ENCODE measurements at regions not wholly inside any gene's neighbourhood (a gene's known extent, or its start where the extent isn't known, plus 50 kb on each side); places are given as distances from the start of the nearest gene placed in this dataset.

DNA sequence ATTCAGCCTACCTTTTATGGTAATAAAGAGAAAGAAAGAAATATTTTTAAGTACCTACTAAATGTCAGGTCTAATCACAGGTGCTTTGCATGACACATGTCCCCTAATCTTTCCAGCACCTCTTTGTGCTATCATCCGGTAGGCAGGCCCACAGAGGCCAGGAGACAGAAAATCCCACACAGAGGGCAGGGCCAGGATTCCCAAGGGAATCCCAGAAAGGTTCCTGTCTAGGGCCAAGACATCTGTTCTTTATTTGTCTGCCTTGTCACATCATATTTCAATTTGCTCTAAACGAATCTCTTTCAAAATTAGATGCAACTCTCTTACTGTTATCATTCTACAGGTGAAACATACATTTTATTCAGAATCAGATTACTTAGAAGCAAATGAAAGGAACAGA is 676.1 kb upstream of the GYPC start:
- TF ChIP-seq, protein P1, sequence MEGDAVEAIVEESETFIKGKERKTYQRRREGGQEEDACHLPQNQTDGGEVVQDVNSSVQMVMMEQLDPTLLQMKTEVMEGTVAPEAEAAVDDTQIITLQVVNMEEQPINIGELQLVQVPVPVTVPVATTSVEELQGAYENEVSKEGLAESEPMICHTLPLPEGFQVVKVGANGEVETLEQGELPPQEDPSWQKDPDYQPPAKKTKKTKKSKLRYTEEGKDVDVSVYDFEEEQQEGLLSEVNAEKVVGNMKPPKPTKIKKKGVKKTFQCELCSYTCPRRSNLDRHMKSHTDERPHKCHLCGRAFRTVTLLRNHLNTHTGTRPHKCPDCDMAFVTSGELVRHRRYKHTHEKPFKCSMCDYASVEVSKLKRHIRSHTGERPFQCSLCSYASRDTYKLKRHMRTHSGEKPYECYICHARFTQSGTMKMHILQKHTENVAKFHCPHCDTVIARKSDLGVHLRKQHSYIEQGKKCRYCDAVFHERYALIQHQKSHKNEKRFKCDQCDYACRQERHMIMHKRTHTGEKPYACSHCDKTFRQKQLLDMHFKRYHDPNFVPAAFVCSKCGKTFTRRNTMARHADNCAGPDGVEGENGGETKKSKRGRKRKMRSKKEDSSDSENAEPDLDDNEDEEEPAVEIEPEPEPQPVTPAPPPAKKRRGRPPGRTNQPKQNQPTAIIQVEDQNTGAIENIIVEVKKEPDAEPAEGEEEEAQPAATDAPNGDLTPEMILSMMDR (IDR thresholded peaks at IDR 0.05; ENCODE audit: low read depth, low read length): no peak
- no peak for DNase-seq (ENCODE audit: low read depth in 1 of 2, low spot score in 1 of 2)
- Histone ChIP-seq H3K4me1 (ENCODE audit: low read depth) (no peaks in the 10 kb centered on the region), H3K27me3 (no peaks in the 10 kb centered on the region), H3K36me3 (no peaks in the 10 kb centered on the region), H3K9me3 (ENCODE audit: low read depth) (no peaks in the 10 kb centered on the region), H3K4me3 (no peak overlapping the region), H3K27ac (no peak overlapping the region)

DNA sequence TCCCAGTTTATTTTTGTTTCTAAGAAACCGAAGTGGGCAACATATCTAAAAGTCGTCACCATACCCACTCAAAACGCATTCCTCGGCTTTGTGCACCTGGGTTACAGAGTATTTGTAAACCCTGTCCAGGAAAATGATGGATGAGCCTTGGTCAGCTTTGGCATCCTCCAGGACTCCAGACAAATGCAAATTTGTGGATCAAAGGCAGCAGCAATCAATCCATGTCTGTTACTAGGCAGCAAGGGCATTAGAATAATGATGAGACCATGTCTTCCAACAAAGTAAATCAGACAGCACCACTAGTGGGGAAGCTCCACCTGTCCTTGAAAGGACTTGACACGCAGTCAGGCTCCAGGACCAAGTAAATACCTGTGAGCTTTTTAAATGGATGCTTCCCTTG is 672.6 kb upstream of the GYPC start:
- Histone ChIP-seq H3K27ac (no peak overlapping the region), H3K36me3 (no peaks in the 10 kb centered on the region), H3K27me3 (no peaks in the 10 kb centered on the region), H3K9me3 (ENCODE audit: low read depth) (no peaks in the 10 kb centered on the region), H3K4me3 (no peak overlapping the region), H3K4me1 (ENCODE audit: low read depth) (no peaks in the 10 kb centered on the region)
- TF ChIP-seq, protein P1 (IDR thresholded peaks at IDR 0.05; ENCODE audit: low read depth, low read length): no peak
- no peak for DNase-seq (ENCODE audit: low read depth in 1 of 2, low spot score in 1 of 2)

DNA sequence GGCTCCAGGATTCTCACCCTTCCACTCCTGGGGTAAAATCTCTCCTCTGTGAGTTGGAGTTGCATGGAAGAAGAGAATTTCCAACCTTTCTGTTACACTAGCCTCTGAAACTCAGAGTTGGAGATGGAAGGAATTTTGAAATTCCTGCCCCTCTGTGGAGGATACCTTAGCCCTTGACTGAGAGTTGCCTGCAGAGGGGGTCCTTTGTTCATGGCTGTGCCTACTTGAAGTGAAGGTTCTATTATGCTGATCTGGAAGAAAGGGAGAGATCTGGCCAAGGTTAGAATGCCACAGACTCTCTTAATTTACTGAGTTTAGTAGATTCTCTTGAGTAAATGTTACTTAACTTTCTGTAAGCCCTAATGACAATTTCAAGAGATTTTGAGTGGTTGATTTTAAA is 626.6 kb upstream of the GYPC start:
- no peaks in the 10 kb centered on the region for H3K4me1 ChIP-seq (ENCODE audit: low read depth)
- H3K27ac ChIP-seq: no peak overlapping the region
- H3K4me3 ChIP-seq: no peak overlapping the region
- DNase-seq (ENCODE audit: low read depth in 1 of 2, low spot score in 1 of 2): peak in 1 of 2 donors; percentile 13
- TF ChIP-seq, protein P1 (IDR thresholded peaks at IDR 0.05; ENCODE audit: low read depth, low read length): no peak
- H3K27me3 ChIP-seq: no peaks in the 10 kb centered on the region
- H3K36me3 ChIP-seq: no peaks in the 10 kb centered on the region
- no peaks in the 10 kb centered on the region for H3K9me3 ChIP-seq (ENCODE audit: low read depth)

DNA sequence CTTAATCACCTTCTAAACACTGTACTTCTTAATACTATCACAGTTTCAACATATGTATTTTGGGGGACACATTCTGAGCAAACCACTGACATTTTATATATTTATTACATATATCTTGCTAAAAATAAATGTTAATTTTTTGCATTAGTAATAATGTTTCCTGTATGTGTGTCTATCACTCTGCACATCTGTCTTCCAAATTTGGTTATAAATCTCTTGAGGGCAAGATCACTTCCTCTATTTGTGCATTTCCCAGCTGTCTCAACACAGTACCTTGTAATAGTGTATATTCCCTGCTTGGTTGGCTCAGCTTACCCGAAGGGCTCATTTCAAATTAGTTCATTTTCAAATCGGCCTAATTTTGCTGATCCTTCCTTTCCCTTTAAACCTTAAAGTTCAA is 617.1 kb upstream of the GYPC start:
- Histone ChIP-seq H3K27ac (no peak overlapping the region), H3K4me1 (ENCODE audit: low read depth) (no peaks in the 10 kb centered on the region), H3K9me3 (ENCODE audit: low read depth) (no peaks in the 10 kb centered on the region), H3K27me3 (no peaks in the 10 kb centered on the region), H3K36me3 (no peaks in the 10 kb centered on the region), H3K4me3 (no peak overlapping the region)
- TF ChIP-seq, protein P1 (IDR thresholded peaks at IDR 0.05; ENCODE audit: low read depth, low read length): no peak
- DNase-seq (ENCODE audit: low read depth in 1 of 2, low spot score in 1 of 2): no peak

DNA sequence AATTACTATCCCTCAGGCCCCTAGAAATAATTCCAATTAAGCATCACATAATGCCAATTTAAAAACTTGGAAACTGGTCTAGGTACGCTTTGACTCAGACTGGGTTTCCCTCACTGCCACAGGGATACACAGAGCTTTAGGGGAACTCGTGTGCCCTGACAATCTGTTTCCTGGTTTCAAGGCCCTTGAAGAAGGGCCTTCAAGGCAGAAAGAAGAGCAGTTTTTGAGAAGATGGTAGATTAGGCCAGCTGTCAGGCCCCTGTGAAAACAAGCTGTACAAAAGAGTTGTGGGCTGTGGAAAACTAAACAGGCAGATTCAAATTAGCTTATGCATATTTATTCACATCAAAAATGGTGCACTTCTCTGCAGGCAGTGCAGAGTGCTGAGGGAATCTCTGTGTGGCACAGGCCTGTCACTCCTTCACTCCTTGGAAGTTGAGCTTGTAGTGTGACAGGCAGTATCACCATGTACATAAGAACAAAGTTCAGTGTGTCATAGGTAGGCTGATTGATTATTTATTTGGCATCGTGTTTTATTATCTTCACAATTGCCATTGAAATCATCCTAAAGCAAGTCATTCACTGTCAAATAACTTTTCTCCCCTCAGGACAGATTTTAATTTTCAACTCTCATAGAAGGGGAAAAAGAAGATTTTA is 614.4 kb upstream of the GYPC start:
- DNase-seq (ENCODE audit: low read depth in 1 of 2, low spot score in 1 of 2): no peak
- Histone ChIP-seq H3K36me3 (no peaks in the 10 kb centered on the region), H3K4me1 (ENCODE audit: low read depth) (no peaks in the 10 kb centered on the region), H3K4me3 (no peak overlapping the region), H3K27ac (no peak overlapping the region), H3K9me3 (ENCODE audit: low read depth) (no peaks in the 10 kb centered on the region), H3K27me3 (no peaks in the 10 kb centered on the region)
- TF ChIP-seq, protein P1 (IDR thresholded peaks at IDR 0.05; ENCODE audit: low read depth, low read length): no peak

Measured in cardiac muscle cell (in vitro differentiated cells and primary cell).